ENCODE measurements at regions not wholly inside any gene's neighbourhood (a gene's known extent, or its start where the extent isn't known, plus 50 kb on each side); places are given as distances from the start of the nearest gene placed in this dataset.

GRCh38 chr2:221085341-221085900 is 486.7 kb downstream of the EPHA4 start:
- TF ChIP-seq CTCF (IDR thresholded peaks at IDR 0.05) = no peak
- no peak for TF ChIP-seq POLR2A (IDR thresholded peaks at IDR 0.05)
- TF ChIP-seq POLR2AphosphoS5 (IDR thresholded peaks at IDR 0.05) = no peak
- no peak for TF ChIP-seq EP300 (IDR thresholded peaks at IDR 0.05)
- Histone ChIP-seq H3K9me3 (no peaks in the 10 kb centered on the region), H3K27ac (no peak overlapping the region), H3K36me3 (no peaks in the 10 kb centered on the region), H3K4me1 (no peaks in the 10 kb centered on the region), H3K4me3 (no peak overlapping the region), H3K27me3 (no peaks in the 10 kb centered on the region)
- 65 to 80% (median 73%) methylated on average over 1 of the region's 1 CpG for WGBS, 5 donors
- no peak for DNase-seq
- intact Hi-C loops (cut with DNase I; ENCODE audit: low total_unique reads) = no loop called here

- Histone ChIP-seq H3K4me3 (no peak overlapping the region), H3K4me1 (no peaks in the 10 kb centered on the region), H3K27ac (no peak overlapping the region), H3K9me3 (no peaks in the 10 kb centered on the region), H3K27me3 (no peaks in the 10 kb centered on the region), H3K36me3 (no peaks in the 10 kb centered on the region)
- intact Hi-C loops (cut with DNase I; ENCODE audit: low total_unique reads) = no loop called here
- no peak for DNase-seq
- 41 to 60% (median 56%) methylated on average over 1 of the region's 1 CpG for WGBS, 5 donors
- no peak for TF ChIP-seq CTCF (IDR thresholded peaks at IDR 0.05)
- no peak for TF ChIP-seq POLR2A (IDR thresholded peaks at IDR 0.05)
Measured at GRCh38 chr2:221085936-221086335, 486.2 kb downstream of the EPHA4 start.

GRCh38 chr2:221087779-221088178 is 484.3 kb downstream of the EPHA4 start:
- WGBS, 5 donors = 80 to 90% (median 85%) methylated on average over 7 of the region's 7 CpGs
- DNase-seq = no peak
- intact Hi-C loops (cut with DNase I; ENCODE audit: low total_unique reads) = no loop called here

GRCh38 chr2:221088506-221088905 is 483.6 kb downstream of the EPHA4 start:
- H3K4me1 ChIP-seq = no peaks in the 10 kb centered on the region

More at GRCh38 chr2:221087779-221088178, 484.3 kb downstream of the EPHA4 start:
- Histone ChIP-seq H3K36me3 (no peaks in the 10 kb centered on the region), H3K27me3 (no peaks in the 10 kb centered on the region), H3K27ac (no peak overlapping the region), H3K4me1 (no peaks in the 10 kb centered on the region), H3K9me3 (no peaks in the 10 kb centered on the region), H3K4me3 (no peak overlapping the region)
- no peak for TF ChIP-seq EP300 (IDR thresholded peaks at IDR 0.05)
- TF ChIP-seq POLR2A (IDR thresholded peaks at IDR 0.05) = no peak
- TF ChIP-seq POLR2AphosphoS5 (IDR thresholded peaks at IDR 0.05) = no peak
- TF ChIP-seq CTCF (IDR thresholded peaks at IDR 0.05) = no peak

More at GRCh38 chr2:221088506-221088905, 483.6 kb downstream of the EPHA4 start:
- no peaks in the 10 kb centered on the region for H3K36me3 ChIP-seq
- H3K27me3 ChIP-seq = no peaks in the 10 kb centered on the region
- 41 to 70% (median 67%) methylated on average over 2 of the region's 2 CpGs for WGBS, 5 donors
- no peak overlapping the region for H3K4me3 ChIP-seq
- DNase-seq = no peak
- TF ChIP-seq POLR2AphosphoS5 (IDR thresholded peaks at IDR 0.05) (no peak), EP300 (IDR thresholded peaks at IDR 0.05) (no peak), POLR2A (IDR thresholded peaks at IDR 0.05) (no peak), CTCF (IDR thresholded peaks at IDR 0.05) (no peak)
- intact Hi-C loops (cut with DNase I; ENCODE audit: low total_unique reads) = no loop called here
- no peak overlapping the region for H3K27ac ChIP-seq
- no peaks in the 10 kb centered on the region for H3K9me3 ChIP-seq
